Globus pallidus (tissue), 1 donor: ENCODE measurements at regions not wholly inside any gene's neighbourhood (a gene's known extent, or its start where the extent isn't known, plus 50 kb on each side); places are given as distances from the start of the nearest gene placed in this dataset.

Experiments used
- DNase-seq: peaks from one replicate; pipeline ENCODE4 v3.0.0-alpha.2; 2015; ENCODE audit warnings: low spot score

DNA sequence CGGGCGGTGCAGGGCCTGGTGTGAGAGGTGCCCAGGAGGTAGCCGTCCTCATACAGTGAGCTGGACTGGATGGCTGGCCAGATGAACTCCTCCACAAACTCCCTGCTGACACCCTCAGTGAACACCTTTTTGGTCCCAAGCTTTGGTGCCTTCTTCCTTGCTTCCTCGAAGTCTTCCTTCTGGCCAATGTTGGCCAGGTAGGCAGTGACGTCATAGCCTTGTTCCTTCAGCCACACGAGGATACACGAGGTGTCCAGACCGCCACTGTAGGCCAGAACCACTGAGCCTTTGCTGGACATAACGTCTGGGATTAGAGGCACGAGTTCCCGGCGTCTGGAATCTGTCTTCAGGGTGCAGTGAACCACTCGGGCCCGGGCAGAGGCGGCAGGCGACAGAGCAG lies 206.8 kb upstream of the SP4 start:
- DNase-seq: no peak

GRCh38 chr7:21238400-21239116 lies 189.3 kb upstream of the SP4 start:
- no peak for DNase-seq

- DNase-seq: no peak
These were observed 184.6 kb upstream of the SP4 start for GRCh38 chr7:21243265-21243664.

DNA sequence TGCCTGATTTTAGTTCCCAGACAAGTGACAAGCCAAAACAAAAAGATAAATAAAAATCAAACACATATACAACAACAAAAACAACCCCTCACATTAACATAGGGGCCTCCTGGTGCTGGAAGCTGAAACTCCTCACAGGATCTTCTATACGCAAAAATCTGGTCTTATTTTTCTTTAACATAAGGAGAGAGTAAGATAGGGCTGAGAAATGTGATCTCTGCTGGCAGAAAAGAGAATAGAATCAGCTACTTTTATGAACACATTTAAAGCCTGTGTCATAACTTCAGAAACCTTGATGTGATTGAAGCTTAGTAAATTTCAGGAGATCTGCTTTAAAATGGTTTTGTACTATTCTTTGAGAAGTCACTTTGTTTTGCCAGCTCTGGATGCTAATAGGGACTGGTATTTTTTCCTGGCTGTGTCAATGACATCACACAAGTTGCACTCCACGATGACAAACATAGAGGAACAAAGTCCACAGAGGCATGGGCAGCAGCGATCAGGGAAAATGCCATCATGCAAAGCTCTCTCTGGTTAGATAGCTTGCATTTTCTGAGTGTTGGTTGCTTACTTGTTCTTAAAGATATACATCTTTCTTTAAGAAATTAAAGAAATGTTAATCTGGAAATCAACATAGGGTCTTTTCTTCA lies 176.6 kb upstream of the SP4 start:
- DNase-seq: no peak

GRCh38 chr7:21253740-21254687 lies 173.9 kb upstream of the SP4 start:
- peak; percentile 74 for DNase-seq

DNA sequence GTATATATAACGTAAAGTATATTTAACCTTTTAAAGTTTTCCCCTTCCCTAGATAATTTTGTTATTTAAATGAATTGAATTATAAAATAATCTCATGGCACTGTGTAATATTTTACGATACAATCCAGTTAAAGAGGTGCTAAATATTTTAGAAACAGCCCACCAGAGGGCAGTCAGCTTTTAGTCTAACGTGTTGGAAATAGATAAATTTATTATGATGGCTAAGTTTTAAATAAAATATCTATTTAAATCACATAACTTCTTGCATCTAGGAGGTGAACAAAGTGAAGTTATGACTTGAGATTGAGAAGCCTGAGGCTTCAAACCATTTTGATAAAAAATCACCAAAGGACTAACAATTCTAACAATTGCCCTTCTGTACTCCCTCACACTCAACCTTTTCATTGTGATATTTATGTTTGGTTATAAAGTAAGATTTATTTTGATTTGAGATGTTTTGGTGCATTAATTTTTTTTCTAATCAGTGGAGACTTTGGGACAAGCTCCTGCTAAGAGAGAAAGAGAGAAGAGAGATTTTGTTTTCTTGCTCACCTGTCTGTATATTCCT lies 171.5 kb upstream of the SP4 start:
- DNase-seq: peak; percentile 51

DNA sequence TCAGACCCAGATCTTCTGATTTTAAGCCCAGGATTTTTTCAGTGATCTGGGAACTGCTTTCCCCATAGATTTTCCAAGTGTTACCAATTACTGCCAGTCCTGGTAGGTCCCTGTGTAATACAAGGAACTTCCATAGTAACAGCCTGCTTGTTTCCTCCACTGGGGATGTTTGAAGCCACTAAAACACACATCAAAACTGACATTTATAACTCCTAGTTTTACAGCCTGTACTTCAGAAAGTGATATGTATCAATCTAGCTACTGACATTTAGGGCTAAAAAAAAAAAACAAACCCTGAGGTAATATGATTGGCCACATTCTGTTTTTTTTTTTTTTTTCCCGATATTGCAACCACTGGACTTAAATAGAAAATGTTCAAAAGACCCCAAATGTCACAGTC lies 166.9 kb upstream of the SP4 start:
- no peak for DNase-seq

DNA sequence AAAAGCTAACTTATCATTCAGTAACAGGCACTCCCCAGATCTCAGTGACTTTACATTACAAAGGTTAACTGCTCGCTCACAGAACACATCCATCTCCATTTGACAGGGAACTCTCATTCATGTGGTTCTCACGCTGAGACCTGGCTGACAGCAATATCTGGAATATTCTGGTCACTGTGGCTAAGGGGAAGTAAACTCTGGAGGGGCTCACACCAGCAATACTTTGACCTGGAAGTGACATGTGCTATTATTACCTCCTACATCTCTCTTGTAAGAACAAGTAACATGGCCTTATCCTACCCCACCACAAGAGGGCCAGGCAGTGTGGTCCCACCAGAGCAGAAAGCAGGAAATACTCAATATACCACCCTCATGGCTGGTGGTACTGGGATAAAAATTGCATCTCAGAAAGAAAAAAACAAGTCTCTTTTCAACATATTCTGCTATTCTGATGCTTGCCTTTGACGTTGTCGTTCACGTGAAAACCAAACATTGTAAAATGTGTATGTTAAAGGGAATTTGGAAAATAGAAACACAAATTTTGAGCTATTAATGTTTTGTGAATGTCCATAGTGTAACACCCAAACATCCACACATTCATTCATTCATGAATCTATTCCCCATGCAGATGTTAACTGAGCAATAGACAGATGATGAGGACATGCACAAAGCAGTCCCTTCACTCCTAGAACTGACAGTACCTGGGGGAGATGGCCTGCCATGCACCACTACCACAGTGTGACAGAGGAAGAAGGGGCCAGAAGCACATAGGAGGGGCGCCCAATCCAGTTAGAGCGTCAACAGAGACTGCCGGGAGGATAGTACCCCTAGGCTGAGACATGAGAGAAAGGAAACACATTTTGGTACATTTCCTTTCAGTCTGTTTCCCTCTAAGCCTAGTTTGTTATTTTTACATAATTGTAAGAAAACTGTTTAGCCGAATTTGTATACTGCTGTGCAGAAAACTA lies 166.0 kb upstream of the SP4 start:
- peak; percentile 25 for DNase-seq

DNA sequence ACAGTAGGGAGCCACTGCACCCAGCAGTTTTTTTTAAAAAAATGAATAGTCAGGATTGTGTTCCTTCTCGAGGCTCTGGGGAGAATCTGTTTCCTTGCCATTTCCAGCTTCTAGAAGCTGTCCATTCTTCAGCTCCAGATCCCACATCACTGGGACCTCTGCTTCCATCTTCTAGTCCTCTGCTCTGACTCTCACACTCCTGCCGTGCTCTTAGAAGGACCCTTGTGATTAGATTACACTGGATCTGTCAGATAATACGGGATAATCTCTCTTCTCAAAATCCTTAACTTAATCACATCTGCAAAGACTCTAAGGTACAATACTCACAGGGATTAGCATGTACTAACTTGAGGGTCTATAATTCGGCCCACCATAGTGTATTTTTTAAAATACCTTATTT lies 158.9 kb upstream of the SP4 start:
- DNase-seq: no peak

- DNase-seq: no peak
These were observed 151.3 kb upstream of the SP4 start for GRCh38 chr7:21276471-21277035.

DNA sequence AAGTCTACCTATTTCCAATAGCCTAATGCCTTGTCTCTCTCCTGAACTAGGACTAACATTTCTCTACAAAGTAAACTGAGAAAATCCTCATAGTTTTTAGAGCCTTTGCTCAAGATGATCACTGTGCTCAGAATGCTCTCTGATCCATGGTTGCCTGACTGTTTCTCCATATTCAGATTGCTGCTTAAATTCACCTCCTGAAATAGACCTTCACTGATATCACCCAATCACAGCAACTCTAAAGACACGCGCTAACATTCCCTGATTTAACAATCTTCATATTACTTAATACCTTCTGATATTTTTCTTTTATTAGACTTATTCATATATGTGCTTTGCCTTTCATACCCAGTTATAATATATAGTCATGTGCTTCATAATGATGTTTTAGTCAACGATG lies 148.9 kb upstream of the SP4 start:
- no peak for DNase-seq

DNA sequence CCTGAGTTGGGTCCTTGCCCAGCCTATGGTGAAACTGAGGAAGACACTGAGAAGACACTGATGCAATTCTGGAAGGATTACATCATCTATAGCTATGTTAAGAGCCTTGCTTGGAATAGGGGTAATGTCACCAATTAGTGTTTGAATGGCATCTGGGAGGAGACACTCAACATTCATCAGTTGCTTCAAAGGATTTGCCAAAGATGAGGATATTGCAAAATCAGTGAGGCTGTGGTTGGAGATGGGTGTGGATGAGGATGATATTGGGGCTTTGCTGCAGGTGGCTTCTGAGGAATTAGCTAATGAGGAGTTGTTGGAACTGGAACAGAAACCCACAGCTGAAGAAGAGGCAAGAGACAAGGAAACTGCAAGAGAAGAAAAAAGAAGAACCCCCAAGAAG lies 146.7 kb upstream of the SP4 start:
- no peak for DNase-seq

GRCh38 chr7:21293771-21294170 lies 134.1 kb upstream of the SP4 start:
- no peak for DNase-seq

- DNase-seq: no peak
These were observed 128.1 kb upstream of the SP4 start for GRCh38 chr7:21299766-21300165.

DNA sequence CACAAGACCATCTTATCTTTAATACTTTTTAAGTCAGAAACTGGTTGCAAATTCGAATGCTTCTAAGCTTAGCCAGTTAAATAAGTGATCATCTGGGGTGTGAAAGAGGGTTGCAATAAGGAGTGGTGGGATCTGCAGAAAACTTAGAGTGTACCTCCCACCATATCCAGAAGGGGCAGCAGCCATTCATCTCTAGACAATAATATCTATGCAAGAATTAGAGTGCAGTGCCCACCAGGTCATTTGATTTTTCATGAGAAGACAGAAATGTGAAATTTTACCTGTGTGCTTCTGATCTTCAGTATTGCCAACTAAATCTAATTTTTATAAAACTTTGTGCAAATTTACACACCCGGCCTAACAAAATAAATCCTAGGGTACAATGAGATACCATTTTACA lies 127.2 kb upstream of the SP4 start:
- no peak for DNase-seq

- DNase-seq: no peak
These were observed 123.0 kb upstream of the SP4 start for GRCh38 chr7:21304808-21305375.

- DNase-seq: no peak
These were observed 122.2 kb upstream of the SP4 start for GRCh38 chr7:21305455-21306235.

GRCh38 chr7:21314954-21315353 lies 112.9 kb upstream of the SP4 start:
- no peak for DNase-seq

GRCh38 chr7:21317966-21318915 lies 109.6 kb upstream of the SP4 start:
- DNase-seq: no peak
